ENCODE measurements at regions not wholly inside any gene's neighbourhood (a gene's known extent, or its start where the extent isn't known, plus 50 kb on each side); places are given as distances from the start of the nearest gene placed in this dataset.

- FAIRE-seq (no peak), DNase-seq (ENCODE audit: low spot score) (no peak), ATAC-seq (no peak)
- Histone ChIP-seq H3K9ac (ENCODE audit: insufficient read depth, low read depth, low read length) (no peak overlapping the region), H3K4me3 (replicated peaks in 1 of 3; ENCODE audit: insufficient read depth in 1 of 3, low read depth in 2 of 3, low read length in 3 of 3) (no peak overlapping the region), H3K4me1 (ENCODE audit: insufficient read depth, low read length) (no peaks in the 10 kb centered on the region), H3K9me3 (ENCODE audit: low read length) (no peaks in the 10 kb centered on the region), H3K27ac (ENCODE audit: extremely low read length, insufficient read depth, low read length) (no peak overlapping the region), H3K36me3 (replicated peaks in 1 of 2; ENCODE audit: control insufficient read depth in 1 of 2, insufficient read depth in 2 of 2, low read length in 2 of 2) (no peaks in the 10 kb centered on the region), H3K79me2 (ENCODE audit: insufficient read depth, low read length) (no peaks in the 10 kb centered on the region), H3K4me2 (ENCODE audit: low read depth, low read length) (no peak overlapping the region), H2AFZ (ENCODE audit: low read length) (no peak overlapping the region), H4K20me1 (ENCODE audit: insufficient read depth, low read length) (no peaks in the 10 kb centered on the region), H3K27me3 (ENCODE audit: control insufficient read depth in 1 of 2, insufficient read depth in 2 of 2, low read length in 2 of 2) (no peaks in the 10 kb centered on the region)
- intact Hi-C loops (cut with micrococcal nuclease; ENCODE audit: unreplicated experiment): no loop called here
- in situ Hi-C loops (cut with HindIII; ENCODE audit: extremely low pct_ligation_motif_present, low pct_unique_long_range_greater_than_20kb): no loop called here
- 19% methylated on average over 4 of the region's 4 CpGs for WGBS (ENCODE audit: low lambda C conversion rate)
- ChIA-PET POLR2A (no interaction called here), CTCF (ENCODE audit: low intra/inter-chr PET ratio, low total read pairs) (no interaction called here)
- no TSS peak for BruUV-seq (replicated peaks)
- TF ChIP-seq ARID3A (IDR thresholded peaks at IDR 0.05; ENCODE audit: low read depth, low read length) (no peak), ZNF567 (CRISPR knock-in tag; IDR thresholded peaks at IDR 0.05; ENCODE audit: borderline replicate concordance) (no peak), SMARCC2 (IDR thresholded peaks at IDR 0.05) (no peak), ZNF713 (CRISPR knock-in tag; IDR thresholded peaks at IDR 0.05) (no peak), HINFP (CRISPR knock-in tag; IDR thresholded peaks at IDR 0.05; ENCODE audit: low read depth) (no peak)
Observed at GRCh38 chr2:236876642-236877041, 209.0 kb upstream of the COPS8 start.

GRCh38 chr2:236877972-236878371, 207.7 kb upstream of the COPS8 start:
- POLR2A ChIA-PET: no interaction called here
- H3K4me1 ChIP-seq (ENCODE audit: insufficient read depth, low read length): no peaks in the 10 kb centered on the region
- H4K20me1 ChIP-seq (ENCODE audit: insufficient read depth, low read length): no peaks in the 10 kb centered on the region
- no peak for ATAC-seq
- H3K79me2 ChIP-seq (ENCODE audit: insufficient read depth, low read length): no peaks in the 10 kb centered on the region
- FAIRE-seq: no peak
- H3K9me3 ChIP-seq (ENCODE audit: low read length): no peaks in the 10 kb centered on the region
- BruUV-seq (replicated peaks): no TSS peak
- no peak overlapping the region for H2AFZ ChIP-seq (ENCODE audit: low read length)
- intact Hi-C loops (cut with micrococcal nuclease; ENCODE audit: unreplicated experiment) (no loop called here), in situ Hi-C loops (cut with HindIII; ENCODE audit: extremely low pct_ligation_motif_present, low pct_unique_long_range_greater_than_20kb) (no loop called here)
- CTCF ChIA-PET (ENCODE audit: low intra/inter-chr PET ratio, low total read pairs): no interaction called here
- DNase-seq (ENCODE audit: low spot score): no peak
- WGBS (ENCODE audit: low lambda C conversion rate): 3% methylated on average over 2 of the region's 2 CpGs
- no peak overlapping the region for H3K27ac ChIP-seq (ENCODE audit: extremely low read length, insufficient read depth, low read length)
- H3K27me3 ChIP-seq (ENCODE audit: control insufficient read depth in 1 of 2, insufficient read depth in 2 of 2, low read length in 2 of 2): no peaks in the 10 kb centered on the region
- H3K4me2 ChIP-seq (ENCODE audit: low read depth, low read length): no peak overlapping the region
- no peak overlapping the region for H3K9ac ChIP-seq (ENCODE audit: insufficient read depth, low read depth, low read length)
- no peaks in the 10 kb centered on the region for H3K36me3 ChIP-seq (replicated peaks in 1 of 2; ENCODE audit: control insufficient read depth in 1 of 2, insufficient read depth in 2 of 2, low read length in 2 of 2)
- no peak overlapping the region for H3K4me3 ChIP-seq (replicated peaks in 1 of 3; ENCODE audit: insufficient read depth in 1 of 3, low read depth in 2 of 3, low read length in 3 of 3)
- TF ChIP-seq KDM5A (IDR thresholded peaks at IDR 0.05; ENCODE audit: borderline replicate concordance, low read length) (no peak), RFX1 (IDR thresholded peaks at IDR 0.05) (no peak), SNAPC4 (CRISPR knock-in tag; IDR thresholded peaks at IDR 0.05) (no peak), RCOR2 (CRISPR knock-in tag; IDR thresholded peaks at IDR 0.05) (no peak), ZNF547 (CRISPR knock-in tag; IDR thresholded peaks at IDR 0.05) (no peak), TBP (CRISPR knock-in tag; IDR thresholded peaks at IDR 0.05) (no peak), SRF (IDR thresholded peaks at IDR 0.05; ENCODE audit: low read depth, low read length) (no peak), ZNF451 (CRISPR knock-in tag; IDR thresholded peaks at IDR 0.05) (no peak)

Measured in HepG2 (cell line).